HG03045 (cell line): ENCODE measurements at regions not wholly inside any gene's neighbourhood (a gene's known extent, or its start where the extent isn't known, plus 50 kb on each side); places are given as distances from the start of the nearest gene placed in this dataset.

Source experiments
- ATAC-seq: cut with Tn5 transposase; IDR thresholded peaks from one replicate; pipeline ENCODE4 v1.9.1; 2021; ENCODE audit warnings: mild to moderate bottlenecking, moderate library complexity; ENCODE audit not compliant: unreplicated experiment

- no peak for ATAC-seq
These were observed 207.3 kb upstream of the GYPC start for GRCh38 chr2:126448611-126449010.

GRCh38 chr2:126449677-126450076 lies 206.3 kb upstream of the GYPC start:
- peak; percentile 91 for ATAC-seq

GRCh38 chr2:126463892-126464674 lies 191.9 kb upstream of the GYPC start:
- ATAC-seq: no peak

GRCh38 chr2:126467367-126468054 lies 188.4 kb upstream of the GYPC start:
- peak; percentile 89 for ATAC-seq

- no peak for ATAC-seq
These were observed 180.9 kb upstream of the GYPC start for GRCh38 chr2:126475031-126475430.

- no peak for ATAC-seq
These were observed 179.3 kb upstream of the GYPC start for GRCh38 chr2:126476691-126477090.

GRCh38 chr2:126480033-126480432 lies 175.9 kb upstream of the GYPC start:
- no peak for ATAC-seq

- no peak for ATAC-seq
These were observed 173.1 kb upstream of the GYPC start for GRCh38 chr2:126482582-126483464.

GRCh38 chr2:126494593-126494992 lies 161.4 kb upstream of the GYPC start:
- no peak for ATAC-seq

- ATAC-seq: no peak
These were observed 160.8 kb upstream of the GYPC start for GRCh38 chr2:126495189-126495588.

- ATAC-seq: peak; percentile 98
These were observed 159.5 kb upstream of the GYPC start for GRCh38 chr2:126496493-126496892.

GRCh38 chr2:126503476-126503875 lies 152.5 kb upstream of the GYPC start:
- ATAC-seq: no peak

GRCh38 chr2:126504949-126505348 lies 151.0 kb upstream of the GYPC start:
- no peak for ATAC-seq

- ATAC-seq: no peak
These were observed 149.2 kb upstream of the GYPC start for GRCh38 chr2:126506786-126507185.

GRCh38 chr2:126507425-126507911 lies 148.5 kb upstream of the GYPC start:
- no peak for ATAC-seq

GRCh38 chr2:126510356-126510755 lies 145.6 kb upstream of the GYPC start:
- ATAC-seq: no peak

GRCh38 chr2:126510960-126511359 lies 145.0 kb upstream of the GYPC start:
- ATAC-seq: no peak

- no peak for ATAC-seq
These were observed 143.9 kb upstream of the GYPC start for GRCh38 chr2:126512026-126512425.

- no peak for ATAC-seq
These were observed 142.9 kb upstream of the GYPC start for GRCh38 chr2:126513033-126513432.

- ATAC-seq: no peak
These were observed 140.5 kb upstream of the GYPC start for GRCh38 chr2:126515471-126515870.

- no peak for ATAC-seq
These were observed 137.8 kb upstream of the GYPC start for GRCh38 chr2:126518196-126518595.
